Body of pancreas (tissue), 4 donors: ENCODE measurements at regions not wholly inside any gene's neighbourhood (a gene's known extent, or its start where the extent isn't known, plus 50 kb on each side); places are given as distances from the start of the nearest gene placed in this dataset.
"Not testable (repeated sequence)": the region's sequence is repeated elsewhere in the genome, so short reads cannot be mapped to it uniquely, and the experiment has no call there.

Experiments
- ATAC-seq: fragments of 150-250 bp; one replicate; pipeline ENCODE4 v1.9.1; 2016
- DNase-seq, 4 donors: peaks; one replicate each; pipeline ENCODE4 v3.0.0-alpha.2; 2019
- H3K27ac ChIP-seq, 4 donors: fragments of 200-600 bp; sonication (generic); 1 replicate in 3 of 4; 2 replicates in 1 of 4; pipeline versions ENCODE4 v1.5.1 to v1.6.1; 2016 to 2019; ENCODE audit warnings: mild to moderate bottlenecking in 1 of 4, mixed read lengths in 1 of 4, moderate library complexity in 1 of 4
- H3K27me3 ChIP-seq, 2 donors: fragments of 200-600 bp; sonication (generic); one replicate each; pipeline ENCODE4 v1.6.0; 2016; ENCODE audit warnings: mild to moderate bottlenecking in 1 of 2
- H3K36me3 ChIP-seq, 2 donors: fragments of 200-600 bp; sonication (generic); replicated peaks in 1 of 2; 2 replicates each; pipeline ENCODE4 v1.5.1; 2016; ENCODE audit warnings: low read depth in 2 of 2; ENCODE audit not compliant: insufficient read depth in 1 of 2
- H3K4me1 ChIP-seq: fragments of 200-600 bp; sonication (generic); one replicate; pipeline ENCODE4 v1.6.0; 2016
- H3K4me3 ChIP-seq, 2 donors: fragments of 200-600 bp; sonication (generic); 1 replicate in 1 of 2; 2 replicates in 1 of 2; pipeline ENCODE4 v1.5.1; 2016 to 2019
- H3K9me3 ChIP-seq, 3 donors: fragments of 200-600 bp; sonication (generic); 1 replicate in 2 of 3; 2 replicates in 1 of 3; pipeline ENCODE4 v1.5.1; 2016
- CTCF ChIP-seq, 7 experiments: fragments of 450-650 bp in 4 of 7; fragments of 200-600 bp in 3 of 7; sonication (generic) in 3 of 7; IDR thresholded peaks; one replicate each; pipeline ENCODE4 v1.5.1; 2016 to 2019; ENCODE audit warnings: antibody characterized with exemption in 7 of 7
- POLR2A ChIP-seq, 3 donors: fragments of 450-650 bp; IDR thresholded peaks; one replicate each; pipeline ENCODE4 v1.6.1; 2016; ENCODE audit warnings: antibody characterized with exemption in 3 of 3, mild to moderate bottlenecking in 2 of 3
- WGBS, 2 donors: methylation state at CpG; one replicate each; pipeline ENCODE4 v1.1.5; 2017; 5-methylcytosine and 5-hydroxymethylcytosine counted together
- intact Hi-C: fragments of 100-400 bp; cut with DNase I; formaldehyde crosslinking; loops from one replicate; pipeline ENCODE4 v1.15.1; 2023

DNA sequence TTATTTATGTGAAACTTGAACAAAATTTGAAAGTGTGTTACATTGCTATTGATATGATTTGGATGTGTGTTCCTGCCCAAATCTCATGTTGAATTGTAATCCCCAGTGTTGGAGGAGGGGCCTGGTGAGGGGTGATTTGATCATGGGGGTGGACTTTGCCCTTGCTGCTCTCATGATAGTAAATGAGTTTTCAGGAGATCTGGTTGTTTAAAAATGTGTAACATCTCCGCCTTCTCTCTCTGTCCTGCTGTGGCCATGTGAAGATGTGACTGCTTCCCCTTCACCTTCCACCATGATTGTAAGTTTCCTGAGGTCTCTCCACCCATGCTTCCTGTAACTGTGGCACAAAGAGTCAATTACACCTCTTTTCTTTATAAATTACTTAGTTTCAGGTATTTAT is 1731.0 kb downstream of the SLITRK5 start:
- Histone ChIP-seq H3K4me1 (peaks cover 4% of the 10 kb centered on the region), H3K27me3 (no peaks in the 10 kb centered on the region), H3K9me3 (no peaks in the 10 kb centered on the region), H3K4me3 (no peak overlapping the region), H3K27ac (no peak overlapping the region), H3K36me3 (no peaks in the 10 kb centered on the region)
- intact Hi-C loops = no loop called here
- TF ChIP-seq CTCF (IDR thresholded peaks at IDR 0.05) (no peak), POLR2A (IDR thresholded peaks at IDR 0.05) (no peak)
- DNase-seq (no peak), ATAC-seq (no peak)
- 76 to 95% methylated on average over 1 of the region's 1 CpG for WGBS, 2 donors

DNA sequence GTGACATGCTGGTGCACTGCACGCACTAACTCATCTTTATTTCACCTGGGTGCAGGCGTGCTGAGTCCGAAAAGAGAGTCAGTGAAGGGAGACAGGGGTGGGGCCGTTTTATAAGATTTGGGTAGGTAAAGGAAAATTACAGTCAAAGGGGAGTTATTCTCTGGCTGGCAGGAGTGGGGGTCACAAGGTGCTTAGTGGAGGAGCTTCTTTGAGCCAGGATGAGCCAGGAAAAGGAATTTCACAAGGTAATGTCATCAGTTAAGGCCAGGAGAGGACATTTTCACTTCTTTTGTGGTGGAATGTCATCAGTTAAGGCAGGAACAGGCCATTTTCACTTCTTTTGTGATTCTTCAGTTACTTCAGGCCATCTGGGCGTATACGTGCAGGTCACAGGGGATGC is 1734.9 kb downstream of the SLITRK5 start:
- H3K27me3 ChIP-seq, H3K9me3 ChIP-seq, DNase-seq, H3K4me1 ChIP-seq, H3K36me3 ChIP-seq, H3K4me3 ChIP-seq, ATAC-seq, intact Hi-C loops, H3K27ac ChIP-seq: not testable (repeated sequence)
- 84 to 87% methylated on average over 6 of the region's 6 CpGs for WGBS, 2 donors

DNA sequence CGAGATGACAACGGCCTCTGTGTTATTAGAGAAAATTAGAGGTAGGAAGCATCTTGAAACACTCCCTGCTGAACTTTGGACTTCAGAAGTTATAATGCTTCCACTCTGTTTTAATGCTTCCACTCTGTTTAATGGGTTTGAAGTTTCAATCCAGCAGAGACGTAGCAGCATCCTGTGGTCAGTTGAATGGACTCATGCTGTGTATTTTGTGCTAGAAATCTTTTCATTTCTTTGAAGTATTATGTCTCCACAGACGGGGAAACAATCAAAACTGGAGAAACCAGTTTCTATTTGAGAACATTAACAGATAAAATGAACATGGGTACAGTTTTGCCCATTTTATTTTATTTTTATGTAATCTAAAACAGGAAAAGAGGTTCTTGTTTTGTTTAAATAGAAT is 1736.2 kb downstream of the SLITRK5 start:
- H3K36me3 ChIP-seq = no peaks in the 10 kb centered on the region
- DNase-seq (no peak), ATAC-seq (no peak)
- no peak overlapping the region for H3K27ac ChIP-seq
- 17 to 19% methylated on average over 4 of the region's 4 CpGs for WGBS, 2 donors
- no peaks in the 10 kb centered on the region for H3K27me3 ChIP-seq
- intact Hi-C loops = no loop called here
- TF ChIP-seq CTCF (IDR thresholded peaks at IDR 0.05) (no peak), POLR2A (IDR thresholded peaks at IDR 0.05) (no peak)
- H3K4me1 ChIP-seq = no peaks in the 10 kb centered on the region
- no peaks in the 10 kb centered on the region for H3K9me3 ChIP-seq
- H3K4me3 ChIP-seq = no peak overlapping the region

DNA sequence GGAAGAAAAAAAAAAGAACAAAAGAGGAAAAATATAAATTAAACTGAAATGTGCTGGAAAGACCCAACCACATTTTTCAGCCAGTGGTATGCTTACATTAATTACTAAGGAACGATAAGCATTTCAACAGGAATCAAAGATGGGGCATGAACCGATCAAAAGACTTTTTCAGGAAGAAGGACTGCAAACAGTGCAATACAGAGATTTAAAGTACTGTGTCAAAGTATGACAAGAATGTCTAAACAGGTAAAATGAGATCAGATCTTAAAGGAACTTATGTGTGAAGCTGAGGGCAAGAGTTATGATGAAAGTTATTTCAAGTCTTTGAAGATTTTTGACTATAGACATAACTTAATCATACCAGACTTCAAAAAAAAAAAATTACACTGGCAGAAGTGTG is 1761.8 kb downstream of the SLITRK5 start:
- WGBS, 2 donors = 53 to 55% methylated on average over 2 of the region's 2 CpGs
- no peaks in the 10 kb centered on the region for H3K4me1 ChIP-seq
- TF ChIP-seq POLR2A (IDR thresholded peaks at IDR 0.05) = no peak
- TF ChIP-seq CTCF (IDR thresholded peaks at IDR 0.05) = no peak
- no peak overlapping the region for H3K4me3 ChIP-seq
- no peak overlapping the region for H3K27ac ChIP-seq
- H3K27me3 ChIP-seq = no peaks in the 10 kb centered on the region
- H3K9me3 ChIP-seq = no peaks in the 10 kb centered on the region
- intact Hi-C loops = no loop called here
- DNase-seq = no peak
- no peak for ATAC-seq
- no peaks in the 10 kb centered on the region for H3K36me3 ChIP-seq

DNA sequence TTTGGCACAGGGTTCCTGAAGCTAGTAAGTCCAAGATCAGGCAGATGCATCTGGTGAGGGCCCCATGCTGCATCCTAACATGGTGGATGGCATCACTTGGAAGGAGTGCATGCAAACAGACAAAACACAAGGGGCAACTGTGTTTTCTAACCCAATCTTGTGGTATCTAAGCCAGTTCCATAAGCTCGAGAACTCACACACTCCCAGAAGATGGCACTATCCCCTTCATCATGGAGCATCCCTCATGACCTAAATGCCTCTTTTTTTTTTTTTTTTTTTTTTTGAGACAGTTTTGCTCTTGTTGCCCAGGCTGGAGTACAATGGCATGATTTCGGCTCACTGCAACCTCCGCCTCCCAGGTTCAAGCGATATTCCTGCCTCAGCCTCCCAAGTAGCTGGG is 1763.5 kb downstream of the SLITRK5 start:
- H3K27me3 ChIP-seq, H3K4me3 ChIP-seq, H3K4me1 ChIP-seq, H3K9me3 ChIP-seq, H3K36me3 ChIP-seq, H3K27ac ChIP-seq, intact Hi-C loops, DNase-seq, ATAC-seq: not testable (repeated sequence)
- WGBS, 2 donors = 68 to 78% methylated on average over 4 of the region's 4 CpGs

DNA sequence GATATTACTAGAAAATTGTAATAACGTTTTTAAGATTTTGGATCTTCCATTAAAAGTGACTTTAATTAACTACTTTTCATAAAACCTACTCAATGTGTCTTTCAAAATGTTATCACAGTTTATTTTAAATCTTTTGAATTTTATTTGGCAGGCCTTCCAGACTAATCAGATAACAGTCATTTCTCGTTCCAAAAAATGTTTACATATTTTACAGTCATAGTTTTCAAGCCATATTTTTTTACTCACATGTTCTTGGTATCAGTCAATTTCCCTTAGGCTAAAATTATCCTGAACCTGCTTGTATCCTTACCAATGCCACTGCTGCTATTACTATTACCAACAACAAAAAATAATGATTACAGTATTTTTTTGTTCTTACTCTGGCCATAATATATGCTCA is 1783.5 kb downstream of the SLITRK5 start:
- no peaks in the 10 kb centered on the region for H3K27me3 ChIP-seq
- no peak for TF ChIP-seq POLR2A (IDR thresholded peaks at IDR 0.05)
- TF ChIP-seq CTCF (IDR thresholded peaks at IDR 0.05) = no peak
- DNase-seq (no peak), ATAC-seq (no peak)
- no peaks in the 10 kb centered on the region for H3K4me1 ChIP-seq
- no peak overlapping the region for H3K27ac ChIP-seq
- 12 to 18% methylated on average over 2 of the region's 2 CpGs for WGBS, 2 donors
- intact Hi-C loops = no loop called here
- no peaks in the 10 kb centered on the region for H3K36me3 ChIP-seq
- no peak overlapping the region for H3K4me3 ChIP-seq
- H3K9me3 ChIP-seq = no peaks in the 10 kb centered on the region
